ENCODE measurements at regions not wholly inside any gene's neighbourhood (a gene's known extent, or its start where the extent isn't known, plus 50 kb on each side); places are given as distances from the start of the nearest gene placed in this dataset.

DNA sequence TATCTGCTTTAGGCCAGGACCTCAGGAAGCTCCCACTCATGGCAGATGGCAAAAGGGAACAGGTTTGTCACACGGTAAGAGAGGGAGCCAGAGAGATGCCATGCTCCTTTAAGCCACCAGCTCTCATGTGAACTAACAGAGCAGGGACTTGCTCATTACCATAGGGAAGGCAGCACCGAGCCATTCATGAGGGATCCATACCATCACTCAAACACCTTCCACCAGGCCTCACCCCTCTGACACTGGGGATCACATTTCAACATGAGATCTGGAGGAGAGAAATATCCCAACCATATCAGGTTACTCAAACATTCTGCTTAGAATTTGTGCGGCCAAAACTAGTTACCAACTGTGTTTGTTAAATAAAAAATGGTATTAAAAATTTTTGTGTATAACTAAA, 427.0 kb downstream of the UQCRFS1 start:
- no peak for TF ChIP-seq POLR2A (IDR thresholded peaks at IDR 0.05)
- TF ChIP-seq POLR2AphosphoS5 (IDR thresholded peaks at IDR 0.05) = no peak
- intact Hi-C loops (cut with DNase I) = no loop called here
- Histone ChIP-seq H3K4me1 (no peaks in the 10 kb centered on the region), H3K4me3 (no peak overlapping the region), H3K27me3 (no peaks in the 10 kb centered on the region), H3K27ac (no peak overlapping the region), H3K9me3 (peaks cover 0 to 7% (median 1%) of the 10 kb centered on the region in 4 donors), H3K36me3 (no peaks in the 10 kb centered on the region)
- WGBS, 2 donors = 20 to 41% methylated on average over 3 of the region's 3 CpGs
- no peak for DNase-seq

DNA sequence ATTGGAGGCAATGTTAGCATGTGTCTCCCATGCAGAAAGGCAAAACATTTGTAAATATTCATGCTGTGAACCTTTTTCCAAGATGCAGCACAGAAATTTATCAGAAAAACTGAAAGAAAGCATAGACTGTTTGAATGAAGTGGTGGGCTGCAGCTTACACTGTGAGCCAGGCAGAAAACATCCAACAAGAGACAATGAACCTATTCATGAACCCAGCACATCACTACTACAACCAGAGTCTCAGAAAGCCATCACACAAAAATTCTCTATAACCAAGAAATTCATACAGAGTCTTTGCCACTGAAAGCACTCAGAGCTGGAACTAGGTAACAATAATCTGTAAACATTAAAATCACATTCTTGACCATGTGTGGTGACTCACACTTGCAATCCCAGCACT, 448.9 kb downstream of the UQCRFS1 start:
- Histone ChIP-seq H3K4me3 (no peak overlapping the region), H3K27me3 (no peaks in the 10 kb centered on the region)
- intact Hi-C loops (cut with DNase I) = no loop called here

DNA sequence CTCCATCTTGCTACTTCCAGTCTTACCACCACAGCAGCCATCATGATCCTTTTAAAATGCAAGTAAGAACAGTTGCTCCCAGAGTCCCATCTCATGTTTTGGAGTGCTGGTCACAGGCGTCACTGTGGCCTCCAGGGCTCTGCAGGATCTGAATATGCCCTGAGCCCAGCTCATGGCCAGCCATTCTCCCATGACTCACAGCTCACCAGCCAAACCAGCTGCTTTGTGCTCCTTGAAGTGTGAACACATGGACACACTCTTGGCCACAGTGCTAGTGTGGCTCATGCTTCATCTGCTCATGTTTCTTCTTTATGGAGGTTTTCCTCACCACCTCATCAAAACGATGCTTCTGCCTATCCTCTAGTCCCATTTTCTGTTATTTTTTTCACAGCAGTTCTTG, 466.5 kb downstream of the UQCRFS1 start:
- WGBS, 2 donors = 58 to 86% methylated on average over 2 of the region's 2 CpGs
- no peak overlapping the region for H3K27ac ChIP-seq
- TF ChIP-seq EP300 (IDR thresholded peaks at IDR 0.05) = no peak
- TF ChIP-seq POLR2A (IDR thresholded peaks at IDR 0.05) = no peak
- TF ChIP-seq, protein P1, sequence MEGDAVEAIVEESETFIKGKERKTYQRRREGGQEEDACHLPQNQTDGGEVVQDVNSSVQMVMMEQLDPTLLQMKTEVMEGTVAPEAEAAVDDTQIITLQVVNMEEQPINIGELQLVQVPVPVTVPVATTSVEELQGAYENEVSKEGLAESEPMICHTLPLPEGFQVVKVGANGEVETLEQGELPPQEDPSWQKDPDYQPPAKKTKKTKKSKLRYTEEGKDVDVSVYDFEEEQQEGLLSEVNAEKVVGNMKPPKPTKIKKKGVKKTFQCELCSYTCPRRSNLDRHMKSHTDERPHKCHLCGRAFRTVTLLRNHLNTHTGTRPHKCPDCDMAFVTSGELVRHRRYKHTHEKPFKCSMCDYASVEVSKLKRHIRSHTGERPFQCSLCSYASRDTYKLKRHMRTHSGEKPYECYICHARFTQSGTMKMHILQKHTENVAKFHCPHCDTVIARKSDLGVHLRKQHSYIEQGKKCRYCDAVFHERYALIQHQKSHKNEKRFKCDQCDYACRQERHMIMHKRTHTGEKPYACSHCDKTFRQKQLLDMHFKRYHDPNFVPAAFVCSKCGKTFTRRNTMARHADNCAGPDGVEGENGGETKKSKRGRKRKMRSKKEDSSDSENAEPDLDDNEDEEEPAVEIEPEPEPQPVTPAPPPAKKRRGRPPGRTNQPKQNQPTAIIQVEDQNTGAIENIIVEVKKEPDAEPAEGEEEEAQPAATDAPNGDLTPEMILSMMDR (IDR thresholded peaks at IDR 0.05) = no peak
- no peak for TF ChIP-seq POLR2AphosphoS5 (IDR thresholded peaks at IDR 0.05)

More for the DNA sequence above, 448.9 kb downstream of the UQCRFS1 start:
- Histone ChIP-seq H3K4me1 (no peaks in the 10 kb centered on the region), H3K27ac (no peak overlapping the region), H3K36me3 (no peaks in the 10 kb centered on the region), H3K9me3 (peaks cover 0 to 4% (median 1%) of the 10 kb centered on the region in 4 donors)
- DNase-seq = no peak
- no peak for TF ChIP-seq POLR2AphosphoS5 (IDR thresholded peaks at IDR 0.05)
- no peak for TF ChIP-seq EP300 (IDR thresholded peaks at IDR 0.05)
- TF ChIP-seq, protein P1 (IDR thresholded peaks at IDR 0.05) = no peak
- no peak for TF ChIP-seq POLR2A (IDR thresholded peaks at IDR 0.05)

DNA sequence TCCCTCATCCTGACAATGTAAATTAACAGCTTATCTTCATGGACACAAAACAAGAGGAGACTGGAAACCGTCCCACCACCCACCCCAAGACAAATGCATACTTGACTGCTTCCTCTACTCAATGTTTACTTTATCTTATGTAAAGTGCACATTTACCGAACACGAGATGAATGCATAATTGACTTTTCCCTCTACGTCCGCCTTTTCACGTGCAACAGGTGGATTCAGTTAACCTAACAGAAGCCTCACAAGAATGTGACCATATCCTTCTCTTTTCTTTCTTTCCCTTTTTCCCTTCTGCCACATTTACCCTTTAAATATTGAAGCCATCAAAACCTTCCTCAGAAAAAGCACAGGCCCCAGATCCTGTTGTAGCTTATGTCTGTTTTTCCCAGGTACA, 468.0 kb downstream of the UQCRFS1 start:
- Histone ChIP-seq H3K4me1 (no peaks in the 10 kb centered on the region), H3K9me3 (no peaks in the 10 kb centered on the region), H3K27me3 (no peaks in the 10 kb centered on the region), H3K36me3 (no peaks in the 10 kb centered on the region), H3K4me3 (no peak overlapping the region), H3K27ac (no peak overlapping the region)
- 18 to 48% methylated on average over 6 of the region's 6 CpGs for WGBS, 2 donors
- no peak for DNase-seq
- no peak for TF ChIP-seq EP300 (IDR thresholded peaks at IDR 0.05)
- TF ChIP-seq POLR2A (IDR thresholded peaks at IDR 0.05) = no peak
- intact Hi-C loops (cut with DNase I) = no loop called here

More for the DNA sequence above, 466.5 kb downstream of the UQCRFS1 start:
- no peak for DNase-seq
- no peaks in the 10 kb centered on the region for H3K27me3 ChIP-seq
- H3K9me3 ChIP-seq = no peaks in the 10 kb centered on the region
- H3K4me3 ChIP-seq = no peak overlapping the region
- intact Hi-C loops (cut with DNase I) = no loop called here
- no peaks in the 10 kb centered on the region for H3K36me3 ChIP-seq
- H3K4me1 ChIP-seq = no peaks in the 10 kb centered on the region

DNA sequence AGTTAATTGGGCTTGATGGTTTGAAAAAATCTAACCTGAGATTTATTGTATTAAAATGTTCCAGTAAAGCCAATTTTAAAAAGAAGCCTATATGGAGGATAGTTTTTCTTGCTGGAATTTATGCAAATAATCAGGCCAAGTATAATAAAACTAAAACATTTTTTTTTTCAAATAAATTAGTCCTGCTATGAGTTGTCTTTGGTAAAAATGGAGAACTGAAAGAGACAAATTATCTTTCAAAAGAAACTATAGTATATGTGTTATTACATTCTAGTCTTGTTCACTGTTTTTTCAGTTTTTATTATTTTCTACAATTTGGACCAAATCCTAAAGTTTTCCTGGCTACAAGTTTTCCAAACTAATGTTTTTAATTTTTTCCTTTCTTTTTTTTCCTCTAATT, 468.9 kb downstream of the UQCRFS1 start:
- Histone ChIP-seq H3K36me3 (no peaks in the 10 kb centered on the region), H3K9me3 (no peaks in the 10 kb centered on the region), H3K4me1 (no peaks in the 10 kb centered on the region), H3K27ac (no peak overlapping the region), H3K27me3 (no peaks in the 10 kb centered on the region), H3K4me3 (no peak overlapping the region)
- no peak for TF ChIP-seq EP300 (IDR thresholded peaks at IDR 0.05)
- TF ChIP-seq POLR2A (IDR thresholded peaks at IDR 0.05) = no peak
- TF ChIP-seq, protein P1 (IDR thresholded peaks at IDR 0.05) = no peak
- TF ChIP-seq POLR2AphosphoS5 (IDR thresholded peaks at IDR 0.05) = no peak
- no peak for DNase-seq
- intact Hi-C loops (cut with DNase I) = no loop called here

Data from sigmoid colon (tissue), 6 donors.